AG10803 (cell line): ENCODE measurements at regions not wholly inside any gene's neighbourhood (a gene's known extent, or its start where the extent isn't known, plus 50 kb on each side); places are given as distances from the start of the nearest gene placed in this dataset.

Source experiments
- DNase-seq: peaks from one replicate; pipeline ENCODE4 v3.0.0; 2010; ENCODE audit warnings: low read depth
- H3K4me3 ChIP-seq: 2 replicates; pipeline ENCODE4 v1.5.1; 2011; ENCODE audit warnings: mild to moderate bottlenecking, low read length, control low read depth
- CTCF ChIP-seq: conservative IDR thresholded peaks from 2 replicates; pipeline ENCODE4 v1.5.1; 2011; ENCODE audit warnings: mild to moderate bottlenecking, low read length, control low read depth, inconsistent platforms

GRCh38 chr10:123560301-123561140, 105.6 kb upstream of the GPR26 start:
- no peak overlapping the region for H3K4me3 ChIP-seq
- TF ChIP-seq CTCF, result no peak
- no peak for DNase-seq

- TF ChIP-seq CTCF, result no peak
- DNase-seq, result no peak
- H3K4me3 ChIP-seq, result no peak overlapping the region
Measured at GRCh38 chr10:123561141-123561440, 105.1 kb upstream of the GPR26 start.

GRCh38 chr10:123562387-123562786, 103.8 kb upstream of the GPR26 start:
- TF ChIP-seq CTCF, result no peak
- no peak for DNase-seq

GRCh38 chr10:123562811-123563580, 103.2 kb upstream of the GPR26 start:
- TF ChIP-seq CTCF, result no peak
- peak; percentile 9 for DNase-seq
- no peak overlapping the region for H3K4me3 ChIP-seq

More at GRCh38 chr10:123562387-123562786, 103.8 kb upstream of the GPR26 start:
- no peak overlapping the region for H3K4me3 ChIP-seq

- no peak for DNase-seq
- TF ChIP-seq CTCF, result no peak
- no peak overlapping the region for H3K4me3 ChIP-seq
Measured at GRCh38 chr10:123563581-123563855, 102.6 kb upstream of the GPR26 start.

- no peak for TF ChIP-seq CTCF
- H3K4me3 ChIP-seq, result no peak overlapping the region
- peak; percentile 20 for DNase-seq
Measured at GRCh38 chr10:123563994-123564393, 102.2 kb upstream of the GPR26 start.

- H3K4me3 ChIP-seq, result no peak overlapping the region
- no peak for TF ChIP-seq CTCF
- DNase-seq, result no peak
Measured at GRCh38 chr10:123564631-123565030, 101.5 kb upstream of the GPR26 start.
